ENCODE measurements at regions not wholly inside any gene's neighbourhood (a gene's known extent, or its start where the extent isn't known, plus 50 kb on each side); places are given as distances from the start of the nearest gene placed in this dataset.

- TF ChIP-seq KDM1A (IDR thresholded peaks at IDR 0.05; ENCODE audit: borderline replicate concordance) (no peak), CHD4 (IDR thresholded peaks at IDR 0.05) (no peak), SUZ12 (IDR thresholded peaks at IDR 0.05; ENCODE audit: unreplicated experiment) (no peak), ZNF274 (IDR thresholded peaks at IDR 0.05; ENCODE audit: insufficient read depth, insufficient read length) (no peak), KAT2A (conservative IDR thresholded peaks at IDR 0.05; ENCODE audit: control insufficient read depth, low read depth, low read length) (no peak), PBX3 (IDR thresholded peaks at IDR 0.05; ENCODE audit: insufficient replicate concordance, low read depth, low read length) (no peak), STAT1 (conservative IDR thresholded peaks at IDR 0.05) (no peak), MXI1 (IDR thresholded peaks at IDR 0.05; ENCODE audit: low read depth, low read length) (no peak)
- TF ChIP-seq, protein P1, sequence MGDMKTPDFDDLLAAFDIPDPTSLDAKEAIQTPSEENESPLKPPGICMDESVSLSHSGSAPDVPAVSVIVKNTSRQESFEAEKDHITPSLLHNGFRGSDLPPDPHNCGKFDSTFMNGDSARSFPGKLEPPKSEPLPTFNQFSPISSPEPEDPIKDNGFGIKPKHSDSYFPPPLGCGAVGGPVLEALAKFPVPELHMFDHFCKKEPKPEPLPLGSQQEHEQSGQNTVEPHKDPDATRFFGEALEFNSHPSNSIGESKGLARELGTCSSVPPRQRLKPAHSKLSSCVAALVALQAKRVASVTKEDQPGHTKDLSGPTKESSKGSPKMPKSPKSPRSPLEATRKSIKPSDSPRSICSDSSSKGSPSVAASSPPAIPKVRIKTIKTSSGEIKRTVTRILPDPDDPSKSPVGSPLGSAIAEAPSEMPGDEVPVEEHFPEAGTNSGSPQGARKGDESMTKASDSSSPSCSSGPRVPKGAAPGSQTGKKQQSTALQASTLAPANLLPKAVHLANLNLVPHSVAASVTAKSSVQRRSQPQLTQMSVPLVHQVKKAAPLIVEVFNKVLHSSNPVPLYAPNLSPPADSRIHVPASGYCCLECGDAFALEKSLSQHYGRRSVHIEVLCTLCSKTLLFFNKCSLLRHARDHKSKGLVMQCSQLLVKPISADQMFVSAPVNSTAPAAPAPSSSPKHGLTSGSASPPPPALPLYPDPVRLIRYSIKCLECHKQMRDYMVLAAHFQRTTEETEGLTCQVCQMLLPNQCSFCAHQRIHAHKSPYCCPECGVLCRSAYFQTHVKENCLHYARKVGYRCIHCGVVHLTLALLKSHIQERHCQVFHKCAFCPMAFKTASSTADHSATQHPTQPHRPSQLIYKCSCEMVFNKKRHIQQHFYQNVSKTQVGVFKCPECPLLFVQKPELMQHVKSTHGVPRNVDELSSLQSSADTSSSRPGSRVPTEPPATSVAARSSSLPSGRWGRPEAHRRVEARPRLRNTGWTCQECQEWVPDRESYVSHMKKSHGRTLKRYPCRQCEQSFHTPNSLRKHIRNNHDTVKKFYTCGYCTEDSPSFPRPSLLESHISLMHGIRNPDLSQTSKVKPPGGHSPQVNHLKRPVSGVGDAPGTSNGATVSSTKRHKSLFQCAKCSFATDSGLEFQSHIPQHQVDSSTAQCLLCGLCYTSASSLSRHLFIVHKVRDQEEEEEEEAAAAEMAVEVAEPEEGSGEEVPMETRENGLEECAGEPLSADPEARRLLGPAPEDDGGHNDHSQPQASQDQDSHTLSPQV (IDR thresholded peaks at IDR 0.05), result no peak
Observed at GRCh38 chr5:3517348-3517747, 78.3 kb upstream of the IRX1 start (continued).
